IPS DF 6.9 (cell line): ENCODE measurements at regions not wholly inside any gene's neighbourhood (a gene's known extent, or its start where the extent isn't known, plus 50 kb on each side); places are given as distances from the start of the nearest gene placed in this dataset.

ENCODE experiments used
- DNase-seq: peaks from one replicate; pipeline ENCODE4 v3.0.0-alpha.2; 2013; ENCODE audit warnings: low read depth, low spot score
- H3K27ac ChIP-seq: one replicate; pipeline ENCODE4 v1.5.1; 2013; ENCODE audit warnings: low read length, control low read depth
- H3K27me3 ChIP-seq: 2 replicates; pipeline ENCODE4 v1.6.1; 2013; ENCODE audit warnings: mild to moderate bottlenecking, low read length; ENCODE audit not compliant: control insufficient read depth, insufficient read depth
- H3K36me3 ChIP-seq: 2 replicates; pipeline ENCODE4 v1.6.1; 2013; ENCODE audit warnings: low read length; ENCODE audit not compliant: control insufficient read depth, insufficient read depth
- H3K4me1 ChIP-seq: 2 replicates; pipeline ENCODE4 v1.6.1; 2013; ENCODE audit warnings: low read length; ENCODE audit not compliant: control insufficient read depth, insufficient read depth
- H3K4me3 ChIP-seq: 2 replicates; pipeline ENCODE4 v1.5.1; 2013; ENCODE audit warnings: mild to moderate bottlenecking, low read length
- H3K9me3 ChIP-seq: 2 replicates; pipeline ENCODE4 v1.6.1; 2013; ENCODE audit warnings: low read length, inconsistent platforms; ENCODE audit not compliant: control insufficient read depth, insufficient read depth
- WGBS: extraction: QIAGEN DNeasy Blood & Tissue Kit; methylation state at CpG from one replicate; pipeline ENCODE4 v1.1.7; 2013; ENCODE audit warnings: mixed read lengths, missing lambda C conversion rate; ENCODE audit not compliant: insufficient read length, insufficient coverage; 5-methylcytosine and 5-hydroxymethylcytosine counted together

- H3K36me3 ChIP-seq: no peaks in the 10 kb centered on the region; the same call in 1 of the 2 replicates
- H3K4me1 ChIP-seq: no peaks in the 10 kb centered on the region
- no peak for DNase-seq
- H3K9me3 ChIP-seq: peaks cover 31% of the 10 kb centered on the region
- H3K27me3 ChIP-seq: no peaks in the 10 kb centered on the region
- no CpG with 5 or more reads among the region's 10 CpGs for WGBS
- H3K4me3 ChIP-seq: no peak overlapping the region
- H3K27ac ChIP-seq: no peak overlapping the region
Observed at GRCh38 chr22:49087198-49087597, 740.5 kb downstream of the BRD1 start.

GRCh38 chr22:49086606-49087157, 741.0 kb downstream of the BRD1 start:
- no CpG with 5 or more reads among the region's 12 CpGs for WGBS
- DNase-seq: no peak
- H3K36me3 ChIP-seq: no peaks in the 10 kb centered on the region; the same call in 1 of the 2 replicates
- no peaks in the 10 kb centered on the region for H3K27me3 ChIP-seq
- H3K4me3 ChIP-seq: no peak overlapping the region
- H3K27ac ChIP-seq: no peak overlapping the region
- peaks cover 30% of the 10 kb centered on the region for H3K9me3 ChIP-seq
- no peaks in the 10 kb centered on the region for H3K4me1 ChIP-seq

GRCh38 chr22:49086181-49086580, 741.5 kb downstream of the BRD1 start:
- Histone ChIP-seq H3K36me3 (no peaks in the 10 kb centered on the region; the same call in 1 of the 2 replicates), H3K27ac (no peak overlapping the region), H3K27me3 (no peaks in the 10 kb centered on the region), H3K4me1 (no peaks in the 10 kb centered on the region), H3K9me3 (peaks cover 33% of the 10 kb centered on the region), H3K4me3 (no peak overlapping the region)
- no peak for DNase-seq
- no CpG with 5 or more reads among the region's 13 CpGs for WGBS

- no CpG with 5 or more reads among the region's 8 CpGs for WGBS
- Histone ChIP-seq H3K4me3 (no peak overlapping the region), H3K27ac (no peak overlapping the region), H3K4me1 (no peaks in the 10 kb centered on the region), H3K9me3 (peaks cover 38% of the 10 kb centered on the region), H3K36me3 (no peaks in the 10 kb centered on the region; the same call in 1 of the 2 replicates), H3K27me3 (no peaks in the 10 kb centered on the region)
- DNase-seq: no peak
Observed at GRCh38 chr22:49084206-49084605, 743.5 kb downstream of the BRD1 start.

GRCh38 chr22:49083607-49084006, 744.1 kb downstream of the BRD1 start:
- H3K27me3 ChIP-seq: no peaks in the 10 kb centered on the region

GRCh38 chr22:49082451-49082850, 745.2 kb downstream of the BRD1 start:
- DNase-seq: no peak
- WGBS: no CpG with 5 or more reads among the region's 13 CpGs
- H3K27me3 ChIP-seq: no peaks in the 10 kb centered on the region
- H3K36me3 ChIP-seq: no peaks in the 10 kb centered on the region; the same call in 1 of the 2 replicates
- H3K27ac ChIP-seq: no peak overlapping the region
- H3K4me1 ChIP-seq: no peaks in the 10 kb centered on the region
- no peak overlapping the region for H3K4me3 ChIP-seq
- peaks cover 41% of the 10 kb centered on the region for H3K9me3 ChIP-seq

More at GRCh38 chr22:49083607-49084006, 744.1 kb downstream of the BRD1 start:
- H3K36me3 ChIP-seq: no peaks in the 10 kb centered on the region; the same call in 1 of the 2 replicates
- H3K9me3 ChIP-seq: peaks cover 36% of the 10 kb centered on the region
- H3K4me1 ChIP-seq: no peaks in the 10 kb centered on the region
- no peak overlapping the region for H3K27ac ChIP-seq
- WGBS: no CpG with 5 or more reads among the region's 8 CpGs
- DNase-seq: no peak
- no peak overlapping the region for H3K4me3 ChIP-seq

GRCh38 chr22:49081926-49082325, 745.7 kb downstream of the BRD1 start:
- no peak overlapping the region for H3K27ac ChIP-seq
- H3K9me3 ChIP-seq: peaks cover 43% of the 10 kb centered on the region
- DNase-seq: no peak
- no peaks in the 10 kb centered on the region for H3K27me3 ChIP-seq
- no peaks in the 10 kb centered on the region for H3K4me1 ChIP-seq
- no CpG with 5 or more reads among the region's 10 CpGs for WGBS
- no peaks in the 10 kb centered on the region; the same call in 1 of the 2 replicates for H3K36me3 ChIP-seq
- no peak overlapping the region for H3K4me3 ChIP-seq

- no CpG with 5 or more reads among the region's 12 CpGs for WGBS
- Histone ChIP-seq H3K27me3 (no peaks in the 10 kb centered on the region), H3K36me3 (no peaks in the 10 kb centered on the region; the same call in 1 of the 2 replicates), H3K9me3 (peaks cover 42% of the 10 kb centered on the region), H3K4me1 (no peaks in the 10 kb centered on the region), H3K27ac (no peak overlapping the region), H3K4me3 (no peak overlapping the region)
- DNase-seq: no peak
Observed at GRCh38 chr22:49081261-49081666, 746.4 kb downstream of the BRD1 start.

- peaks cover 42% of the 10 kb centered on the region for H3K9me3 ChIP-seq
- H3K4me3 ChIP-seq: no peak overlapping the region
- H3K36me3 ChIP-seq: no peaks in the 10 kb centered on the region; the same call in 1 of the 2 replicates
- no CpG with 5 or more reads among the region's 14 CpGs for WGBS
- no peaks in the 10 kb centered on the region for H3K27me3 ChIP-seq
- no peak overlapping the region for H3K27ac ChIP-seq
- no peaks in the 10 kb centered on the region for H3K4me1 ChIP-seq
- no peak for DNase-seq
Observed at GRCh38 chr22:49080631-49081030, 747.0 kb downstream of the BRD1 start.

GRCh38 chr22:49079743-49080500, 747.8 kb downstream of the BRD1 start:
- no peak for DNase-seq
- Histone ChIP-seq H3K4me3 (no peak overlapping the region), H3K4me1 (no peaks in the 10 kb centered on the region), H3K9me3 (peaks cover 39% of the 10 kb centered on the region), H3K27me3 (no peaks in the 10 kb centered on the region), H3K27ac (no peak overlapping the region), H3K36me3 (no peaks in the 10 kb centered on the region; the same call in 1 of the 2 replicates)
- no CpG with 5 or more reads among the region's 15 CpGs for WGBS
